Upper lobe of left lung (tissue), 4 donors: ENCODE measurements at regions not wholly inside any gene's neighbourhood (a gene's known extent, or its start where the extent isn't known, plus 50 kb on each side); places are given as distances from the start of the nearest gene placed in this dataset.

Experiments used
- EP300 ChIP-seq, 4 donors: sonication (generic); formaldehyde crosslinking; IDR thresholded peaks; one replicate each; pipeline ENCODE4 v1.5.1; 2017; ENCODE audit warnings: antibody characterized with exemption in 4 of 4, control low read depth in 2 of 4
- TF ChIP-seq, protein P1 (sequence below), 6 experiments: fragments of 450-650 bp in 4 of 6; fragments of 200-600 bp in 2 of 6; sonication (generic) in 2 of 6; IDR thresholded peaks; one replicate each; pipeline ENCODE4 v1.5.1; 2016 to 2019; ENCODE audit warnings: antibody characterized with exemption in 6 of 6

DNA sequence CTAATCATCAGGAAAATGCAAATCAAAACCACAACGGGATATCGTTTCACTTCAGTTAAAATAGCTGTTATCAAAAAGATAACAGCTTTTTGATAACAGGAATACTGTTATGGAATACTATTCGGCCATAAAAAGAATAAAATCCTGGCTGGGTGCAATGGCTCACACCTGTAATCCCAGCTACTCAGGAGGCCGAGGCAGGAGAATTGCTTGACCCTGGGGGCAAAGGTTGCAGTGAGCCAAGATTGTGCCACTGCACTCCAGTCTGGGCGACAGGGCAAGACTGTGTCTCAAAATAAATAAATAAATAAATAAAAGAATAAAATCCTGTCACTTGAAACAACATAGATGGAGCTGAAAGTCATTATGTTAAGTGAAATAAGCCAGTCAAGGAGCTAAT is 178.1 kb upstream of the TSC22D2 start:
- no peak for TF ChIP-seq EP300 (IDR thresholded peaks at IDR 0.05)
- TF ChIP-seq, protein P1, sequence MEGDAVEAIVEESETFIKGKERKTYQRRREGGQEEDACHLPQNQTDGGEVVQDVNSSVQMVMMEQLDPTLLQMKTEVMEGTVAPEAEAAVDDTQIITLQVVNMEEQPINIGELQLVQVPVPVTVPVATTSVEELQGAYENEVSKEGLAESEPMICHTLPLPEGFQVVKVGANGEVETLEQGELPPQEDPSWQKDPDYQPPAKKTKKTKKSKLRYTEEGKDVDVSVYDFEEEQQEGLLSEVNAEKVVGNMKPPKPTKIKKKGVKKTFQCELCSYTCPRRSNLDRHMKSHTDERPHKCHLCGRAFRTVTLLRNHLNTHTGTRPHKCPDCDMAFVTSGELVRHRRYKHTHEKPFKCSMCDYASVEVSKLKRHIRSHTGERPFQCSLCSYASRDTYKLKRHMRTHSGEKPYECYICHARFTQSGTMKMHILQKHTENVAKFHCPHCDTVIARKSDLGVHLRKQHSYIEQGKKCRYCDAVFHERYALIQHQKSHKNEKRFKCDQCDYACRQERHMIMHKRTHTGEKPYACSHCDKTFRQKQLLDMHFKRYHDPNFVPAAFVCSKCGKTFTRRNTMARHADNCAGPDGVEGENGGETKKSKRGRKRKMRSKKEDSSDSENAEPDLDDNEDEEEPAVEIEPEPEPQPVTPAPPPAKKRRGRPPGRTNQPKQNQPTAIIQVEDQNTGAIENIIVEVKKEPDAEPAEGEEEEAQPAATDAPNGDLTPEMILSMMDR (IDR thresholded peaks at IDR 0.05), result no peak
